ENCODE measurements at regions not wholly inside any gene's neighbourhood (a gene's known extent, or its start where the extent isn't known, plus 50 kb on each side); places are given as distances from the start of the nearest gene placed in this dataset.
"Not testable (repeated sequence)": the region's sequence is repeated elsewhere in the genome, so short reads cannot be mapped to it uniquely, and the experiment has no call there.

- no peak for DNase-seq
These were observed 141.9 kb upstream of the EXOC2 start for GRCh38 chr6:834866-835265.

- DNase-seq = no peak
These were observed 141.3 kb upstream of the EXOC2 start for GRCh38 chr6:834190-834589.

- DNase-seq = not testable (repeated sequence)
These were observed 139.9 kb upstream of the EXOC2 start for GRCh38 chr6:832804-833203.

GRCh38 chr6:830667-831327 lies 137.9 kb upstream of the EXOC2 start:
- DNase-seq = no peak

GRCh38 chr6:829656-830055 lies 136.7 kb upstream of the EXOC2 start:
- no peak for DNase-seq

GRCh38 chr6:827431-827830 lies 134.5 kb upstream of the EXOC2 start:
- peak; percentile 19 for DNase-seq

- DNase-seq = no peak
These were observed 126.2 kb upstream of the EXOC2 start for GRCh38 chr6:819122-819521.

GRCh38 chr6:818196-818595 lies 125.3 kb upstream of the EXOC2 start:
- no peak for DNase-seq

- DNase-seq = peak; percentile 50
These were observed 123.7 kb upstream of the EXOC2 start for GRCh38 chr6:816510-817084.

GRCh38 chr6:815348-815738 lies 122.4 kb upstream of the EXOC2 start:
- no peak for DNase-seq

GRCh38 chr6:814378-815347 lies 121.7 kb upstream of the EXOC2 start:
- DNase-seq = no peak

- no peak for DNase-seq
These were observed 118.9 kb upstream of the EXOC2 start for GRCh38 chr6:811831-812230.

GRCh38 chr6:811191-811590 lies 118.3 kb upstream of the EXOC2 start:
- DNase-seq = no peak

GRCh38 chr6:804771-805170 lies 111.8 kb upstream of the EXOC2 start:
- DNase-seq = no peak

GRCh38 chr6:804317-804716 lies 111.4 kb upstream of the EXOC2 start:
- no peak for DNase-seq

- no peak for DNase-seq
These were observed 110.4 kb upstream of the EXOC2 start for GRCh38 chr6:803191-803977.

GRCh38 chr6:802701-803100 lies 109.8 kb upstream of the EXOC2 start:
- no peak for DNase-seq

GRCh38 chr6:802223-802622 lies 109.3 kb upstream of the EXOC2 start:
- DNase-seq = not testable (repeated sequence)

GRCh38 chr6:799769-800168 lies 106.8 kb upstream of the EXOC2 start:
- no peak for DNase-seq

GRCh38 chr6:797479-798077 lies 104.6 kb upstream of the EXOC2 start:
- DNase-seq = peak; percentile 57

- no peak for DNase-seq
These were observed 102.2 kb upstream of the EXOC2 start for GRCh38 chr6:795046-795685.

- no peak for DNase-seq
These were observed 100.3 kb upstream of the EXOC2 start for GRCh38 chr6:793261-793660.
